Stimulated activated effector memory CD8-positive, alpha-beta T cell treated with anti-CD3 and anti-CD28 coated beads, Interleukin-12 subunit alpha, Interleukin-12 subunit beta, amount 100 ng/mL, for 72 hours (primary cell): ENCODE measurements at regions not wholly inside any gene's neighbourhood (a gene's known extent, or its start where the extent isn't known, plus 50 kb on each side); places are given as distances from the start of the nearest gene placed in this dataset.
"Not testable (repeated sequence)": the region's sequence is repeated elsewhere in the genome, so short reads cannot be mapped to it uniquely, and the experiment has no call there.

Source experiments
- ATAC-seq: fragments of 150-1000 bp; cut with Tn5 transposase; 2 replicates; pipeline ENCODE4 v1.10.0; 2021
- DNase-seq, 2 donors: peaks; one replicate each; pipeline ENCODE4 v3.0.0; 2021 to 2022; ENCODE audit warnings: low spot score in 2 of 2
- H3K27ac Mint-ChIP-seq: one replicate; pipeline ENCODE4 v1.8.0; 2022; ENCODE audit warnings: mild to moderate bottlenecking, mixed read lengths
- H3K36me3 Mint-ChIP-seq: one replicate; pipeline ENCODE4 v1.8.0; 2022; ENCODE audit warnings: mild to moderate bottlenecking, mixed read lengths
- H3K4me1 Mint-ChIP-seq: one replicate; pipeline ENCODE4 v1.8.0; 2022; ENCODE audit warnings: mixed read lengths
- H3K4me3 Mint-ChIP-seq: one replicate; pipeline ENCODE4 v1.8.0; 2022; ENCODE audit warnings: mild to moderate bottlenecking, mixed read lengths
- H3K9me3 Mint-ChIP-seq: one replicate; pipeline ENCODE4 v1.8.0; 2022; ENCODE audit warnings: mixed read lengths

DNA sequence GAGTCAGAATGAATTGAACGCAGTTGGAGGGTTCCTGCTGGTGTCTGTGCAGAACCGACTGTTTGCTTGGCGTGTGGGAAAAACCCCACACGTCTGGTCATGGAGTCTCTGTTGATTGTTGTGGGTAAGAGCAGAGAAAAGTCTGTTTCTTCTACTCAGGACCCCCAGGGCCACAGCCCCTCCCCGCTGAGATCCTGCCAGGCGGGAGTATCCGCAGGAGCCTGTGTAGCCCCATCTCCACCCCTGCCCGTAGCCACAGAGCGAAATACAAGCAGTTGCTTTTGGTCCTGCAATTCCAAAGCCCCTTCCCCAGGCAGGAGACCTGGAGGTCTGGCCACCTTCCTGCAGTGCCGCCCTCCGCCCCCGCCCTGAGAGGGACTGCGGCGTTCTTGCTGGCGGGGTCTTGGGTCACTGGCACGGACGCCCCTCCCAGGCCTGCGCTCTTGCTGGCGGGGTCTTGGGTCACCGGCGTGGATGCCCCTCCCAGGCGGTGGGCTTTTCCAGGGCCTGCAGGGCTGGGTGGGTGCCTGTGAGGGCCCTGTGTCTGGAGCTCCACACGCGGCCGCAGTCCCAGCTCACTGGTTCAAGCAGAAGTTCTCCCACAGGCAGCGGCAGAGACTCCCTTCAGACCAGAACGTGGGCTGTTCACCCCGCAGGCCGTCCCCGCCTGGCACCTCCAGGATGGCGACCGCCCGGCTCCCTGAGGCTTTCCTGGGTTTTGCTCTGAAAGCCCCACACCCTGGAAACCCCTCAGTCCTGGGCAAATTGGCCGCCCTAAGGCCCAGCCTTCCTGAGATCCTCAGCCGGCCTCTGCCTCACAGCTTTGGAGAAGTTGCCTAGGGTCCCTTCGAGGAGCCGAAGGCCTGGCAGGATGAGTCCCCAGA is 76.0 kb upstream of the CTDP1 start:
- H3K36me3 Mint-ChIP-seq, result no peaks in the 10 kb centered on the region
- H3K27ac Mint-ChIP-seq, result no peak overlapping the region
- no peaks in the 10 kb centered on the region for H3K9me3 Mint-ChIP-seq
- DNase-seq (no peak), ATAC-seq (no peak)
- H3K4me1 Mint-ChIP-seq, result no peaks in the 10 kb centered on the region
- H3K4me3 Mint-ChIP-seq, result no peak overlapping the region

DNA sequence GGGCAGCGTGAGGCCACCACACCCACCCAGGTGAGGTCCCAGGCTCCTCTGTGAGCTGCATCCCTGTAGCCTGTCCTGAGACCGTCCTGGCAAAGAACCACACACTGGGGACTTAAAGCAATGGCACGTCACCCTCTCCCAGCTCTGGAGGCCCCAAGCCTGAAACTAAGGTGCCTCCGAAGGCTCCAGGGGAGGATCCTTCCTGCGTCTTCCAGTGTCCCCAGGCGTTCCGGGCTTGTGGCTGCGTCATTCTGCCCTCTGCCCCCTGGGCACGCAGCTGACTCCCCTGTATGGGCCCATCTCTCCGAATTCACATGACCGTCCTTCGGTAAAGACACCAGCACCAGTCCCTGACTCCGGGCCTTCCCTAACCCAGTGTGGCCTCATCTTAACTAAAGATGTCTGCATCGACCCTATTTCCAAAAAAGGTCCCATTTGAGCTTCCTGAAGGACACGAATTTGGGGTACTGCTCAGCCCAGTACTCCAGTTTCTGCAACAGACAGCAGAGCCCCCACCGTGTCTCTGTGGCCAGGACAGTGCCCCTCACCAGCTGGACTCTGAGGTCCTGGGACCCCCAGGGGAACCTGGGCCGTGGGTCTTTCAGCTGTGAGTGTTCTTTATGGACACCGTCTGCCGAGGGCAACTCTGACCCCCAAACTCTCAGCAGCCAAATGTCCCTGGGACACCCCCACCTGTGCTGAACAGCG is 75.2 kb upstream of the CTDP1 start:
- DNase-seq (no peak), ATAC-seq (no peak)
- no peak overlapping the region for H3K27ac Mint-ChIP-seq
- H3K4me1 Mint-ChIP-seq, result no peaks in the 10 kb centered on the region
- no peaks in the 10 kb centered on the region for H3K9me3 Mint-ChIP-seq
- H3K4me3 Mint-ChIP-seq, result no peak overlapping the region
- H3K36me3 Mint-ChIP-seq, result no peaks in the 10 kb centered on the region

GRCh38 chr18:79604913-79605880 is 74.4 kb upstream of the CTDP1 start:
- Mint-ChIP-seq H3K36me3 (no peaks in the 10 kb centered on the region), H3K27ac (no peak overlapping the region), H3K9me3 (no peaks in the 10 kb centered on the region), H3K4me3 (no peak overlapping the region), H3K4me1 (no peaks in the 10 kb centered on the region)
- ATAC-seq (no peak), DNase-seq (no peak)

DNA sequence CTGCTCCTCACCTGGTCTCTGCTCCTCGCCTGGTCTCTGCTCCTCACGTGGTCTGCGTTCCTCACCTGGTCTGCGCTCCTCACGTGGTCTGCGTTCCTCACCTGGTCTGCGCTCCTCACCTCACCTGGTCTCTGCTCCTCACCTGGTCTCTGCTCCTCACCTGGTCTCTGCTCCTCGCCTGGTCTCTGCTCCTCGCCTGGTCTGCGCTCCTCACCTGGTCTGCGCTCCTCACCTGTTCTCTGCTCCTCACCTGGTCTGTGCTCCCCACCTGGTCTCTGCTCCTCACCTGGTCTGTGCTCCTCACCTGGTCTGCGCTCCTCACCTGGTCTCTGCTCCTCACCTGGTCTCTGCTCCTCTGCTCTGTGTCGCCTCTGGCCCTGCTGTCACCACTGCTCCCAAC is 73.5 kb upstream of the CTDP1 start:
- not testable (repeated sequence) for H3K9me3 Mint-ChIP-seq, H3K4me3 Mint-ChIP-seq, ATAC-seq, H3K27ac Mint-ChIP-seq, H3K36me3 Mint-ChIP-seq, H3K4me1 Mint-ChIP-seq, DNase-seq

GRCh38 chr18:79606621-79607331 is 72.8 kb upstream of the CTDP1 start:
- no peaks in the 10 kb centered on the region for H3K9me3 Mint-ChIP-seq
- H3K4me3 Mint-ChIP-seq, result no peak overlapping the region
- no peak for DNase-seq
- no peaks in the 10 kb centered on the region for H3K36me3 Mint-ChIP-seq
- no peak overlapping the region for H3K27ac Mint-ChIP-seq
- no peak for ATAC-seq
- H3K4me1 Mint-ChIP-seq, result no peaks in the 10 kb centered on the region

DNA sequence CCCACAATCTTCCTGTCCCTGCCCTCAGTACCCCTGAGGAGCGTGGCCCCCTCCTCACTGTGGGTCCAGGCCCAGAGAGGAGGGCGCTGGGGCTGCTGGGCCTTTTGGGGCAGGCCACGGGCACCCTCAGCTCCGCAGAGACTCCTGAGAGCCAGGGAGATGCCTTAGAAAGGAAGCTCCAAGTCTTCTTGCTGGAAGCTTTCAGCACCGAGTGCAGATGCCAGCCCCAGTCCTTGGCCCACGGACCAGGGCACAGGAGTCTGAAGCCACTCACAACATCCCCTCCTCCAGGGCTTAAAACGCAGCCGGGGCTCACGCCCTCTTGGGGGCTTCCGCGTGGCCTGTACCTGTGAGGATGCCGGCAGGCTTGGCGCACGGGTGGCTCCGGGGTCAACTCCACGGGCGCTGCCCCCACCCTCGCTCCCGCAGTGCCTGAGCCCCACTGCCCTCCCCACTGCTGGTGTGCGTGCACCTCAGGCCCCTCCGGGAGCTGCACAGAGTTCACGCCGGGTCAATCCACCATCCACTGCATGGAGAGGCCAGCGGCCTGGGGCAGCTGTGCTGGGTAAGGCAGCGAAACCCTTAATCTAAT is 72.1 kb upstream of the CTDP1 start:
- H3K9me3 Mint-ChIP-seq, result no peaks in the 10 kb centered on the region
- H3K4me1 Mint-ChIP-seq, result no peaks in the 10 kb centered on the region
- no peak overlapping the region for H3K4me3 Mint-ChIP-seq
- no peaks in the 10 kb centered on the region for H3K36me3 Mint-ChIP-seq
- no peak for DNase-seq
- no peak overlapping the region for H3K27ac Mint-ChIP-seq
- no peak for ATAC-seq

- DNase-seq (no peak), ATAC-seq (no peak)
- H3K4me1 Mint-ChIP-seq, result no peaks in the 10 kb centered on the region
- no peaks in the 10 kb centered on the region for H3K9me3 Mint-ChIP-seq
- H3K27ac Mint-ChIP-seq, result no peak overlapping the region
- H3K4me3 Mint-ChIP-seq, result no peak overlapping the region
- no peaks in the 10 kb centered on the region for H3K36me3 Mint-ChIP-seq
Measured at GRCh38 chr18:79608069-79608468, 71.5 kb upstream of the CTDP1 start.

- Mint-ChIP-seq H3K4me1 (no peaks in the 10 kb centered on the region), H3K4me3 (no peak overlapping the region), H3K27ac (no peak overlapping the region), H3K9me3 (no peaks in the 10 kb centered on the region), H3K36me3 (no peaks in the 10 kb centered on the region)
- DNase-seq, result no peak
- no peak for ATAC-seq
Measured at GRCh38 chr18:79608535-79608934, 71.1 kb upstream of the CTDP1 start.

DNA sequence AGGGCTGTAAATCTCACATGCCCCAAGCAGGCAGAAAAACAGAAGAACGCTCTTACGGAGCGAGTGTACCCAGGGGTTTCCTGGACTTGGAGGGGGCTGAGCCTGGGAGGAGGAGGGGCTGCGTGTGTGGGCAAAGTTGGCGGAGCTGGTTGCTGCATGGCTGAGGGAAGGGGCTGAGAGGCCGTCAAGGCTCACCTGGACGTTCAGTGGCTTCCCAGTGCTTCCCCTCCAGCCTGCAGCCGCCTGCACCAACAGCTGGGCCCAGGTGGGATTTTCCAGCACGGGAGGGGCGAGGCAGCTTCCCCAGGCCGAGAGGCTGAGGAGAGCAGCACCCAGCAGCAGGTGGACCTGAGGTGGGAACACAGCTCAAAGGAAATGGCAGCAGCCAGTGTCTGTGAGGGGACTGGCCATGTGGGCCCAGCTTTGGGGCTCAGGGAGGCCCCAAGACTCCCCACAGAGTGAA is 70.6 kb upstream of the CTDP1 start:
- no peak overlapping the region for H3K4me3 Mint-ChIP-seq
- H3K4me1 Mint-ChIP-seq, result no peaks in the 10 kb centered on the region
- H3K27ac Mint-ChIP-seq, result no peak overlapping the region
- H3K9me3 Mint-ChIP-seq, result no peaks in the 10 kb centered on the region
- no peaks in the 10 kb centered on the region for H3K36me3 Mint-ChIP-seq
- ATAC-seq, result no peak
- DNase-seq, result no peak

- no peak overlapping the region for H3K27ac Mint-ChIP-seq
Measured at GRCh38 chr18:79609841-79610281, 69.7 kb upstream of the CTDP1 start.

GRCh38 chr18:79610461-79611039 is 69.1 kb upstream of the CTDP1 start:
- no peaks in the 10 kb centered on the region for H3K4me1 Mint-ChIP-seq
- ATAC-seq, result no peak
- H3K4me3 Mint-ChIP-seq, result no peak overlapping the region
- no peaks in the 10 kb centered on the region for H3K36me3 Mint-ChIP-seq
- H3K9me3 Mint-ChIP-seq, result no peaks in the 10 kb centered on the region
- no peak for DNase-seq
- no peak overlapping the region for H3K27ac Mint-ChIP-seq

More at GRCh38 chr18:79609841-79610281, 69.7 kb upstream of the CTDP1 start:
- Mint-ChIP-seq H3K36me3 (no peaks in the 10 kb centered on the region), H3K9me3 (no peaks in the 10 kb centered on the region), H3K4me1 (no peaks in the 10 kb centered on the region), H3K4me3 (no peak overlapping the region)
- DNase-seq, result no peak
- no peak for ATAC-seq

DNA sequence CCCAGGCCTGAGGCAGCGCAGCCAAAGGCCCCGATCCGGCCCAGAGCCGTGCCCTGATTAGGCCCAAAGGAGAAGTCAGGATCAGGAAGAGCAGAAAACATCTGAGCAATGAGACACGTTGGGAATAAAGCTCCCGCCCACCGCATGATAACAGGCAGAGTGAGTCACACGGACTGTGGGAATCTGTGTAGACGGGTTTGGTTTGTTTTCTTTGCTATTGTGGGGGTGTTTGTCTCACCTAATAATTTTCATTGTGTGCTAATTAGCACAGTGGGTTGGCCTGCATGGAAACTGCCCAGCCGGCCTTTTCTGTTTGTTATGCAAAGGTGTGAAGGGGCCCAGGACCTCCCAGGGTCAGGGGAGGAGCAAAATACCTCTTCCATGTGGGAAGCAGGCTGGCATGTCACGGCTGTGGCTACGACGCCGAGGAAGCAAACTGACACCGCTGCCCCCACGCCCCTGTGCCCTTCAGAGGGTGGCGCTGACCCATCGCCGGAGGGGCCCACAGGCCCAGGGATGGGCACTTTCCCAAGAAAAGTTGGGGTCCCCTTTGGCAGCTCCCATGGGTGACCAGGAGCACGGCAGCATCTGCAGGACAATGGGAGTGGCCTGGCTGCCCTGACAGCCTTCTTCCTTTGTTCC is 68.4 kb upstream of the CTDP1 start:
- H3K4me1 Mint-ChIP-seq, result no peaks in the 10 kb centered on the region
- ATAC-seq, result no peak
- H3K4me3 Mint-ChIP-seq, result no peak overlapping the region
- no peak overlapping the region for H3K27ac Mint-ChIP-seq
- H3K36me3 Mint-ChIP-seq, result no peaks in the 10 kb centered on the region
- no peaks in the 10 kb centered on the region for H3K9me3 Mint-ChIP-seq
- no peak for DNase-seq

DNA sequence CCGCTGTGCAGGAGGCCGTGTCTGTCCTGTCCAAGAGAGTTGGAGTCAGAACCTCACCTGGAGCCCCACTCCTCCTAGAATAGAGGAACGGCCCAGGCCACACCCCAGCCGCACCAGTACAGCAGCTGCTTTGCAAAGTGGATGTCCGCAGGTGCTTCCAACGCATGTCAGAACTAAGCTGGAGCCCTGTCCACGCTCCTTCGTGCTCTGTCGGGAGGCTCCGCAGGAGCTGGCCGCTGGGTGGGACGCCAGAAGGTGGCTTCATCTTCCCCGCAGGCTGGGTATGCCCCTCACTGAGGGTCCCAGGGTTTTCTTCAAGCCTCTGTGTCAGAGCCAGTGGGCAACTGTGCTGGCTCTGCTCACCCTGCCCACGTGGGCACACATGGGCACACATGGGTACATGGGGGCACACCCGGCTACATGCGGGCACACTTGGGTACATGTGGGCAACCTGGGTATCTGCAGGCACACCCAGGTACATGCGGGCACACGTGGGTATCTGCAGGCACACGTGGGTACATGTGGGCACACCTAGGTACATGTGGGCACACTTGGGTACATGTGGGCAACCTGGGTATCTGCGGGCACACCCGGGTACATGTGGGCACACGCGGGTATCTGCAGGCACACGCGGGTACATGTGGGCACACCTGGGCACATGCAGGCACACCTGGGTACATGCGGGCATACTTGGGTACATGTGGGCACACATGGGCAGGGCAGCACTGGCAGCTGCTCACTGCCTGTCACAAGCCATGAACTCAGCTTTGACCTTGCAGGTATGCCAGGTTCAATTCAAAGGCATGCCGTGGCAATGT is 67.1 kb upstream of the CTDP1 start:
- no peaks in the 10 kb centered on the region for H3K4me1 Mint-ChIP-seq
- H3K36me3 Mint-ChIP-seq, result no peaks in the 10 kb centered on the region
- no peak overlapping the region for H3K27ac Mint-ChIP-seq
- ATAC-seq (peak; percentile 5), DNase-seq (no peak)
- no peak overlapping the region for H3K4me3 Mint-ChIP-seq
- no peaks in the 10 kb centered on the region for H3K9me3 Mint-ChIP-seq
